AG09319 (cell line): ENCODE measurements at regions not wholly inside any gene's neighbourhood (a gene's known extent, or its start where the extent isn't known, plus 50 kb on each side); places are given as distances from the start of the nearest gene placed in this dataset.

Source experiments
- DNase-seq: peaks from one replicate; pipeline ENCODE4 v3.0.0-alpha.2; 2010; ENCODE audit warnings: low read depth; ENCODE audit errors: extremely low read depth
- TF ChIP-seq, protein P1 (sequence below): IDR thresholded peaks from 2 replicates; pipeline ENCODE4 v1.5.1; 2011; ENCODE audit warnings: low read depth, mild to moderate bottlenecking, inconsistent platforms, low read length, moderate library complexity

- TF ChIP-seq, protein P1, sequence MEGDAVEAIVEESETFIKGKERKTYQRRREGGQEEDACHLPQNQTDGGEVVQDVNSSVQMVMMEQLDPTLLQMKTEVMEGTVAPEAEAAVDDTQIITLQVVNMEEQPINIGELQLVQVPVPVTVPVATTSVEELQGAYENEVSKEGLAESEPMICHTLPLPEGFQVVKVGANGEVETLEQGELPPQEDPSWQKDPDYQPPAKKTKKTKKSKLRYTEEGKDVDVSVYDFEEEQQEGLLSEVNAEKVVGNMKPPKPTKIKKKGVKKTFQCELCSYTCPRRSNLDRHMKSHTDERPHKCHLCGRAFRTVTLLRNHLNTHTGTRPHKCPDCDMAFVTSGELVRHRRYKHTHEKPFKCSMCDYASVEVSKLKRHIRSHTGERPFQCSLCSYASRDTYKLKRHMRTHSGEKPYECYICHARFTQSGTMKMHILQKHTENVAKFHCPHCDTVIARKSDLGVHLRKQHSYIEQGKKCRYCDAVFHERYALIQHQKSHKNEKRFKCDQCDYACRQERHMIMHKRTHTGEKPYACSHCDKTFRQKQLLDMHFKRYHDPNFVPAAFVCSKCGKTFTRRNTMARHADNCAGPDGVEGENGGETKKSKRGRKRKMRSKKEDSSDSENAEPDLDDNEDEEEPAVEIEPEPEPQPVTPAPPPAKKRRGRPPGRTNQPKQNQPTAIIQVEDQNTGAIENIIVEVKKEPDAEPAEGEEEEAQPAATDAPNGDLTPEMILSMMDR, result no peak
Measured at GRCh38 chr3:110291886-110292501, 779.6 kb upstream of the NECTIN3 start.

DNA sequence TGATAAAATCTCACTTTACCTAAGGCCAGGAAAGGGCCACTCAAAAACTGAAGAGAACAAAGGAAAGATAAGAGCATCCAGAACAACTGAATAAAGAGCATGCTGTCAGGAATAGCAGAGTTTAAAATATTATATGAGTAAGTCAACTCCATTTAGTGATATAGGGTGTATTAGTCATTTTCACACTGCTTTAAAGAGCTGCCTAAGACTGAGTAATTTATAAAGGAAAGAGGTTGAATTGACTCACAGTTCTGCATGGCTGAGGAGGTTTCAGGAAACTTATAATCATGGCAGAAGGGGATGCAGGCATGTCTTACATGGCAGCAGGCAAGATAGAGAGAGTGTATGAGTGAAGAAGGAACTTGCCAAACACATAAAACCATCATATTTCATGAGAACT, 778.0 kb upstream of the NECTIN3 start:
- TF ChIP-seq, protein P1, result no peak
- no peak for DNase-seq

More at GRCh38 chr3:110291886-110292501, 779.6 kb upstream of the NECTIN3 start:
- no peak for DNase-seq

DNA sequence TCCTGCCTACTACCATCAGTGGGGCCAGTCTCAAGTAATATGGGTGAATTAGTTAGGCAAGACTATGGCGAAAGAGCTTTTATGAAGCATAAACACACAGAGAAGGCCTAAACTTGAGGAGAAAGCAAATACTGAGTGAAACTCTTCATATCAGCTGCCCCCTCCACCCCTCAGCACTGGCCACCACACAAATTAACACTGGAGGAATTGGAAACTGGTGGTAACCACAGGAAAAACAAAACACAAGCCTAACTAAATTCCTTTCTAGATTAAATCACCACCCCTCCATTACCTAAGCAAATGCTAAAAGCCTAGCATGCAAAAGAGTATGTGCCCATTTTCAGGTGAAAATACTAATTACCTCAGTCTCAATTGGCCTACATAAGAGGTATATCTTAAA, 774.7 kb upstream of the NECTIN3 start:
- TF ChIP-seq, protein P1, result no peak
- peak; percentile 10 for DNase-seq

- DNase-seq, result no peak
- TF ChIP-seq, protein P1, result no peak
Measured at GRCh38 chr3:110301781-110302180, 769.8 kb upstream of the NECTIN3 start.

DNA sequence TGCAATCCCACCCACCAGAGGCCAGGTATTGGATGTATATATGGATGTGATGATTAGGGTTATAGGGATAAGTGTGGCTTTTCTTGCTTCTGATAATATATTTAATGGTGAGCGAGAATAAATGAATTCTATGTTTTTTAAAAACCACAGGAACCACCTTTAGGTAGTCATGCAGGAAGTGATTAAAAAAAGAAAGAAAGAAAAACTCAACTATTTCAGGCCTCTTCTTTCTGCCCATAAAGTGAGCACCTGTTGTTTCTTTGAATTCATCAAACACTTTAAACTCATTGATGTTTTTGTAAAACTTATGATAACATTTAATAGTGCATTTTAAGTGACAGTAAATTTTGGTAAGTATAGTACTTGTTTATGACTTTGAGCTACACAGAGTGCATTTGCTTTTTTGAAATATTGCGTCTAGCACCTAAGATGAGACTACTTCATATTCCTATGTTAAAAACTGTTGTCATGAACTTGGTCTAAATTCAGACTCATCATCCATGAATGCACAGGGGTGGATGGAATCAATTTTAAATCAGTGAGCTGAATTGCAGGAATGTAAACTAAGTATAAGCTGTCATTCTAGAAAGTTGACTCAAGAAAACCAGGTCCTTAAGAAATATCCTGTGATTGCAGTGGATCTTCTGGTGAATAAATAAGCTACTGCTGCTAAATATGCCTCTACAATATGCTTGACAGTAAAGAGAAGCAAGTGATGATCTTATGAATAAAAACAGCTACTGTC, 764.4 kb upstream of the NECTIN3 start:
- DNase-seq, result peak; percentile 47
- TF ChIP-seq, protein P1, result no peak

DNA sequence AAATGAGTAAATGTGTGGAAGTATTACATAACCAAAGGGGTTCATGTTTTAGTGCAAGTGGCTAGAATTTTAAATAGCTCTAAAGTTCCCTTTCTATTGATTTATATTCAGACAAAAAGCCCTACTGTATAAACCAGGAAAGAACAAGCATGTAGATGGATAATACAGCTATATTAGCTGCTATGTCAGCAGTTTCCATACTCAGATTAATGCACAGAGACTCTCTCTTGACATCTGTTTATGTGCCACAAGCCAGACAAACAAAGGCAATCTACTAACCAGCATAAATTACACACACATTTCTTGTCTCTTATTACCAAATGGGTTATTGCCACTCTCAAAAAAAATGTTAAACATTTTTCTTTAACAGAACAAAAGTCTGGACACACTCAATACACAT, 760.1 kb upstream of the NECTIN3 start:
- TF ChIP-seq, protein P1, result no peak
- no peak for DNase-seq

- no peak for DNase-seq
- TF ChIP-seq, protein P1, result peak; percentile 36
Measured at GRCh38 chr3:110314512-110315114, 757.0 kb upstream of the NECTIN3 start.
